GM12892 (cell line): ENCODE measurements at regions not wholly inside any gene's neighbourhood (a gene's known extent, or its start where the extent isn't known, plus 50 kb on each side); places are given as distances from the start of the nearest gene placed in this dataset.

Source experiments
- POLR2A ChIP-seq: IDR thresholded peaks from 2 replicates; pipeline ENCODE4 v1.6.1; 2011; ENCODE audit warnings: low read depth, low read length, control low read depth
- POLR2AphosphoS5 ChIP-seq: IDR thresholded peaks from 2 replicates; pipeline ENCODE4 v1.6.1; 2011; ENCODE audit warnings: low read depth, low read length, control low read depth
- TAF1 ChIP-seq: IDR thresholded peaks from 2 replicates; pipeline ENCODE4 v1.6.1; 2011; ENCODE audit warnings: low read depth, mild to moderate bottlenecking, control low read depth, low read length, borderline replicate concordance

DNA sequence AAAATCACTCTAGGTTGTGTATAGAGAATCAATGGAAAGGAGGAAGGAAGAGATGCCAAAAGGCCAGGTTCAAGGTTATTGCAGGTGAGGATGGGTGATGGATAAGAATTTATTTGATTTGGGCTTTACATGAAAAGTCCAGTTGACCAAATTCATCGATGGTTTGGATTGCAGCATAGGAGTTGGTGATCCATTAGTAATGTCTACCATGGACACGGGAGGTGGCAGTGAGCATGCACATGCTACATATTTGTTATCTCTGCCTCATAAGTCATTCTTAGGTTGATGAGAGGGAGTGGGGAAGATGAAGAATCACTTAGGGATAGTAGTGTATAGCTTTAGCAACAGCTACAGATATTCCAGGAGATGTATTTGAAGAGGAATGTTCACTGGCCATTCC is 211.4 kb downstream of the PHETA1 start:
- no peak for TF ChIP-seq POLR2AphosphoS5
- no peak for TF ChIP-seq POLR2A
- TF ChIP-seq TAF1, result no peak
